GM21515 (cell line): ENCODE measurements at regions not wholly inside any gene's neighbourhood (a gene's known extent, or its start where the extent isn't known, plus 50 kb on each side); places are given as distances from the start of the nearest gene placed in this dataset.

ENCODE experiments used
- ATAC-seq: cut with Tn5 transposase; IDR thresholded peaks from one replicate; pipeline ENCODE4 v1.9.1; 2021; ENCODE audit not compliant: unreplicated experiment

DNA sequence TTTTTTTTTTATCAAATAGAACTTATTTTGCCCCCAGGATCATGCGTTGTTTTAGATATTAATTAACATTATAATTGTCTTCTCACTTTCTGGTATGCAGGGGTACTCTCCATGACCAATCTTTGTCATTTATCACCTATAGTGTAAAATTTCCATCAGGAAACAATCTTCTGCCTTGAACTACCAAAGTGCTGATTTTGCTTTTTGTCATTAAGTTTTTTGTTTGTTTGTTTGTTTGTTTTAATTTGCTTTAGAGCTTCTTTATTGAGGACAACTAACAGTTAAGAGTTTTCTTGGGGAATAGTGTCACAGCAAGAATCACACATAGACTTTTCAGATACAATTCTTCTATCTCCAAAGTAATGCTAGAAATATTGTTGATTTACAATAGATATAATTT lies 171.2 kb upstream of the PRPS1L1 start:
- ATAC-seq = no peak

DNA sequence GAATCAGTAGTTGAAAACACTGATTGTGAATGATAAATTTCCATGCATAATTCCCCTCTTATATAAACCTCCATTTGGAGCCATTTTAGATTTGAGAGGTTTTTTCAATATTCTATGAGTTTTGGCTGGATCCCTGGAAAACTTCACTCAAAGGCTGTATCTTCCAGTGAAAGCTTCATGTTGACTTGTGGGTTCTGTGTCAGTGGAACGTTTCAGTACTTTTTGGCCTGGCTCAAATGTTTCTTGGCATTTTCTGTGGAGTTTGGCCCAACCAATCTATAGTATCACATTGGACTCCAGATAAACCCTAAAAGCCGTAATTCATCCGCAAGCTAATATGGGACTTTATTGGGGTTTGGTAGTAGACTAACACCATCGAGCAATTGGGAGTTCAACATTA lies 172.6 kb upstream of the PRPS1L1 start:
- no peak for ATAC-seq

DNA sequence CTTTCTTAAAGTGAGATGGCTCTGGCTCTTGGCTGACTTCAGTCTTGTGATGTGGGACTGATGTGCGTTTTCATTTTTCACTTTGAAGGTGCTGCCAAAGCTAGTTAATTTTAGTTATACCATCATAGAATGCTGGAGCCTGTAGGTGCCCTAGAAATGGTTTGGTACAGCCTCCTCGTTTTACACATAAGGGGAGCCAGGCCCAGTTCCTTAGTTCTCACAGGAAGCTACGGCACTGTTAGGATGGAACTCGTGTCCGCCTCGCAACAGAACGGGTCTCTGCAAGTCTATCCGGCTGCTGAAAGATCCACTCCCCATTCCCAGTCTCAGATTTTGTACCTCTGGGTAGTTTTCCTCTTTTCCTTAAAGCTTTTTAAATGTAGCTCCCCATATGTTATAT lies 173.2 kb upstream of the PRPS1L1 start:
- no peak for ATAC-seq

- no peak for ATAC-seq
Observed at GRCh38 chr7:18201350-18201749, 173.7 kb upstream of the PRPS1L1 start.

- ATAC-seq = no peak
Observed at GRCh38 chr7:18202315-18203045, 174.8 kb upstream of the PRPS1L1 start.

DNA sequence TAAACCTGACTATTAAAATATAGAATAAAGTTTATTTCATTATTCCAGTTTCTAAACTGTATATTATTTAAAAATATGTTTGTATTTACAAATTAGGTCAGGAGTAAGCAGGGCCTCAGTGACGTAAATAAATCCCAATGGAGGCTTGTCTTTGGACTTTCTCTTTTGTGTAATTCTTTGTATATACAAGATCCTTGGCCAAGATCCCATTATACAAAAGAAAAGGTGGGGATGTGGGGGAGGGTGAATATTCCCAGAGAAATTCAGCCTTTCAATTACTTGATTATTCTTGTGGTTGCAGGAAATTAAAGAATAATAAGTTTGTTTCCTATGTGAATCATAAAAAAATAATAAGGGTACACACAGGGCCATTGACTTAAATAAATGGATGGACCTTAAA lies 178.7 kb upstream of the PRPS1L1 start:
- ATAC-seq = no peak

GRCh38 chr7:18208921-18209320 lies 181.3 kb upstream of the PRPS1L1 start:
- no peak for ATAC-seq

DNA sequence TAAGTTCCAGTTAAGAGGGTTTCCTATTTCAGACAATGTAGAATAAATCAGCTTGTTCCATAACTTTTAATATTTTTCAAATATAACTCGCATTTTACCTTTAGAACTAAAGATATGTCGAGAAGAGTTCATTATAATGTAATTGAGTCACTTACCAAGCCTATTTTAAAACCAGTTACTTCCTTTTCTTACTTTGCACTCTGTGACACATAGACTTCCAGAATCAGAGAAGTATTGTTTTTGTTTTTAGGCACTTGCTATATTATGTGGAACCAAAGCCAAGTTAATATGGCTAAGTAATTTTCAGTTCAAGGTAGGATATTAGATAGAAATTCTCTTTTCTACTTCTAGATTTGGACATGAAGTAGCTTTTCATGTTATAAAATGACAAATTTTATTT lies 182.7 kb upstream of the PRPS1L1 start:
- ATAC-seq = no peak

GRCh38 chr7:18210788-18211187 lies 183.1 kb upstream of the PRPS1L1 start:
- ATAC-seq = no peak

DNA sequence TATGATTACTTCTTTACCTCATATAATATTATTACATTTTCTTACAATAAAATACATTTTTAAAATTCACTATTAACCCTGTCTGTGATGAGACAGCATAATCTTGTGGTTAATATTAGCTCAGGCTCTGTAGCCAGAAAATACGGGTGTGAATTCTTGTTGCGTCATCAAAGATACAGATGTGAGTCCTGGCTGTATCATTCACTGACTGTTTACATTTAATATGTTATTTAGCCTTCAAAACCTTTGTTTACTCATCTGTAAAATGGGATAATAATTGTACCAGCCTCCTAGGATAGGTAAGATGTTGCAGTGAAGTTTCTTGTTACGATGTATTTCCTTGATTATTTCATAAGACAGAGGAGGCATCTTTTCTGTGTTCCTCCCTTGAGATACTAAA lies 184.7 kb upstream of the PRPS1L1 start:
- no peak for ATAC-seq

DNA sequence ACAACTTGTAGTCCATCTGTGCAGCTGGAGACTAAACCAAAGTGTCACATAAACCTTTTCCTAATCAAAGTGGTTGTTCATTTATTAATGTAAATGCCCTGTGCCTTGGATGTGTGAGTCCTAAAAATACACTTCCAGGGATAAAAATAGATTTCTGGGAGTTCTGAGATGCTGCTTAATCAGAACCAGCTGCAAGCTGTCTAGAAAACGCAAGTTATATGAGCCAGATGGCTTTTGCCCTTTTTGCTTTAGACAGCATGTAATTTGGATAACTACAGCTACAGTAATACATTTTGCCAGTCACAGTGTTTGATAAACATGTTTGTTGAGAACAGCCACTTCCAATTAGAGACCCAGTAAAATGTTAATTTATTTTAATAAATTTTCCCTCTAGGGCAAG lies 185.1 kb upstream of the PRPS1L1 start:
- ATAC-seq = no peak

- no peak for ATAC-seq
Observed at GRCh38 chr7:18213652-18214051, 186.0 kb upstream of the PRPS1L1 start.

DNA sequence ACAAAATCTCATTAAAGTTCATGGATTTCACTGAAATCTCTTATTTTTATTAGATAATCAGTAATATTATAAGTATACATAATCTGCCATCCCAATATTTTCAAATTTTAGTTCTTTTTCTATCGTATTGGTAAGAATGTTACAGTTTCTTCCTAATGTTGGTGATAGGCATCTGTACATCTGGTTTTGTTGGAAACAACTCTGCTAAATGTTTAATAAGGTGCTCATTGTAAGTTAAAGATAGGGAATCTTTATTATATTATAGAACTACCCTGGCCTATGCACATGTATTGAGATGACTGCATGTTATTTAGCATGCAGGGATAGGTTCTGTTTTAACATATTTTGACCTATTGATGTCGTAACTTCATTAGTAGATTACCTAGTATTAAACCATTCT lies 188.6 kb upstream of the PRPS1L1 start:
- no peak for ATAC-seq

- ATAC-seq = no peak
Observed at GRCh38 chr7:18221377-18222293, 194.0 kb upstream of the PRPS1L1 start.

- ATAC-seq = no peak
Observed at GRCh38 chr7:18222636-18223035, 195.0 kb upstream of the PRPS1L1 start.

GRCh38 chr7:18224138-18224537 lies 196.5 kb upstream of the PRPS1L1 start:
- no peak for ATAC-seq

GRCh38 chr7:18225067-18225466 lies 197.4 kb upstream of the PRPS1L1 start:
- no peak for ATAC-seq

- ATAC-seq = no peak
Observed at GRCh38 chr7:18226598-18226997, 199.0 kb upstream of the PRPS1L1 start.

- no peak for ATAC-seq
Observed at GRCh38 chr7:18228686-18229085, 201.0 kb upstream of the PRPS1L1 start.

DNA sequence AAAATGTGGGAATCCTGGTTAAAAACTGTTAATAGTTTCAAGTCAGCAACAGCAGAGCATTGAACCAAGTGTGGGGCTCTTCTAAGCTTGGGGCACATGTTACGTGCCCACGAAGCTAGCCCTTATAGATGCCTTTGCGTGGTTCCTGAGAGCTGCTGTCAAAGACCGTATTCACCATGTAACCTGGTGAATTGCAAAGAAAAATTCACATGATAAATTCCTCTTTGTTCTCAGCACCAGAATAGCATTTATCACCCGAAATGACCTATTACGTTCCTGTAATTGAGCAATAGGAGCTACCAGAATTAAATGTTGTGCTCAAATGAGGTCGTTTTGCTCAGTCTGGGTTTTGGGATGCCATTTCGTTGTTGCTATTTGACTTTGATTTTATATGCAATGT lies 202.6 kb upstream of the PRPS1L1 start:
- no peak for ATAC-seq

GRCh38 chr7:18231854-18232253 lies 204.2 kb upstream of the PRPS1L1 start:
- ATAC-seq = no peak

DNA sequence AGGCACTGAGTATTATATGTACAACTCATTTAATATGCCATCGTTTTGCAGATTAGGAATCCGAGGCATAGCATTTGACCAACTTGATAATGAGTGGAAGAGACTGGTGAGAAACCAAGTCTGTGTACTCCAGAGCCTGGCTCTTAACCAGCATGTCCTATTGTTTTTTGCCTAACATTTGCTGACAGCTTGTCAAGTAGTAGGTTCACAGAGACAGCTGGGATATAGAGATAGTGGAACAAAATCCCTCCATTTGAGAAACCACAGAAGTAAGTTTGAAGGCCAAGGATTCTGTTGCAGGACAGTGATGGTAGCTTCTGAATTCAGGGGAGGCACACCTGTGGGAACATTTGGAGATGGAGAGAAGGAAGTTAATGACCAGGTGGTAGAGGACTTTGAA lies 206.9 kb upstream of the PRPS1L1 start:
- ATAC-seq = no peak
